Progenitor cell of endocrine pancreas (in vitro differentiated cells): ENCODE measurements at regions not wholly inside any gene's neighbourhood (a gene's known extent, or its start where the extent isn't known, plus 50 kb on each side); places are given as distances from the start of the nearest gene placed in this dataset.

Experiments
- DNase-seq: peaks from one replicate; pipeline ENCODE4 v3.0.0; 2021; ENCODE audit warnings: low spot score; ENCODE audit not compliant: unreplicated experiment
- H3K27ac Mint-ChIP-seq: 2 replicates; pipeline ENCODE4 v1.8.0; 2021; ENCODE audit warnings: mild to moderate bottlenecking, moderate library complexity, mixed read lengths
- H3K27me3 Mint-ChIP-seq: 2 replicates; pipeline ENCODE4 v1.8.0; 2021; ENCODE audit warnings: mixed read lengths
- H3K36me3 Mint-ChIP-seq: 2 replicates; pipeline ENCODE4 v1.8.0; 2022; ENCODE audit warnings: mixed read lengths; ENCODE audit not compliant: insufficient read depth
- H3K4me1 Mint-ChIP-seq: 2 replicates; pipeline ENCODE4 v1.8.0; 2021; ENCODE audit warnings: low read depth, mixed read lengths
- H3K4me3 Mint-ChIP-seq: 2 replicates; pipeline ENCODE4 v1.8.0; 2021; ENCODE audit warnings: low read depth, mild to moderate bottlenecking, moderate library complexity, mixed read lengths
- H3K9me3 Mint-ChIP-seq: 2 replicates; pipeline ENCODE4 v1.8.0; 2021; ENCODE audit warnings: low read depth, mixed read lengths
- CTCF ChIP-seq: fragments of 200-600 bp; sonication (generic); IDR thresholded peaks from one replicate; pipeline ENCODE4 v1.5.0; 2021; ENCODE audit warnings: antibody characterized with exemption, mild to moderate bottlenecking; ENCODE audit not compliant: unreplicated experiment

DNA sequence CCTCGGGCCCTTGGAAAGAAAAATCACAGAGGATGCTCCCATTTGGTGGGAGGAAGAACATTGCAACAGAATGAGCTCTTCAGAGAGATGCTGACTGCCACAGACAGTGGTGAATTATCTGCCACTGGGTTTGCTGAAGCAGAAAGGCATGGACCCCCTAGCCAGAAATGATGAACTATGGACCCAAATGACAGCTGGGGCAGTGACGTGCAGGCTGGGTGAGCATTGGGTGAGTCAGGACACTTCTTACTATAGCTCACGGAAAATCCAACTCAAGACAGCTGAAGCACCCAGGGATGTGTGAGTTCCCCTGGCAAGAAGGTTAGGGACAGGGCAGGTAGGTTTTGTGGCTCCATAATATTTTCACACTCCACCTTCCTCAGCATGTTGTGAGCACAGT, 993.2 kb downstream of the BCL11B start:
- Mint-ChIP-seq H3K4me3 (no peak overlapping the region), H3K9me3 (no peaks in the 10 kb centered on the region), H3K36me3 (no peaks in the 10 kb centered on the region), H3K27ac (no peak overlapping the region), H3K27me3 (peaks cover 12% of the 10 kb centered on the region), H3K4me1 (no peaks in the 10 kb centered on the region)
- no peak for DNase-seq
- TF ChIP-seq CTCF, result no peak

GRCh38 chr14:98280436-98280835, 991.6 kb downstream of the BCL11B start:
- H3K4me3 Mint-ChIP-seq, result no peak overlapping the region
- no peak for TF ChIP-seq CTCF
- H3K9me3 Mint-ChIP-seq, result no peaks in the 10 kb centered on the region
- no peaks in the 10 kb centered on the region for H3K36me3 Mint-ChIP-seq
- no peaks in the 10 kb centered on the region for H3K4me1 Mint-ChIP-seq
- no peak for DNase-seq
- no peak overlapping the region for H3K27ac Mint-ChIP-seq
- H3K27me3 Mint-ChIP-seq, result peaks cover 12% of the 10 kb centered on the region

- Mint-ChIP-seq H3K27me3 (no peaks in the 10 kb centered on the region), H3K27ac (no peak overlapping the region), H3K9me3 (peaks cover 2% of the 10 kb centered on the region), H3K36me3 (no peaks in the 10 kb centered on the region), H3K4me3 (no peak overlapping the region), H3K4me1 (no peaks in the 10 kb centered on the region)
- DNase-seq, result no peak
- no peak for TF ChIP-seq CTCF
Measured at GRCh38 chr14:98288825-98289224, 983.2 kb downstream of the BCL11B start.

DNA sequence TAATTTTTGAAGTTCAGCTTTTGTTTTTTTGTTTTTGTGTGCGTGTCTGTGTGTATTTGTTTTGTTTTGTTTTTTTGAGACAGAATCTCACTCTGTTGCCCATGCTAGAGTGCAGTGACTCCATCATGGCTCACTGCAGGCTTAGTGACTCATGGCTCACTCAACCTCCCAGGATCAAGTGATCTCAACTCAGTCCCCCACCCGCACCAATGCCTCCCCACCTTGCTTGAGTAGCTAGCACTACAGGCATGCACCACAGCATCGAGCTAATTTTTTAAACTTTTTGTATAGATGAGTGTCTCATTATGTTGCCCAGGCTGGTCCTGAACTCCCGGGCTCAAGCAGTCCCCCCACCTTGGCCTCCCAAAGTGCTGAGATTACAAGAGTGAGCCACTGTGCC, 981.4 kb downstream of the BCL11B start:
- Mint-ChIP-seq H3K9me3 (peaks cover 2% of the 10 kb centered on the region), H3K27me3 (no peaks in the 10 kb centered on the region), H3K36me3 (no peaks in the 10 kb centered on the region), H3K4me1 (no peaks in the 10 kb centered on the region), H3K27ac (no peak overlapping the region), H3K4me3 (no peak overlapping the region)
- no peak for DNase-seq
- no peak for TF ChIP-seq CTCF

- Mint-ChIP-seq H3K4me3 (no peak overlapping the region), H3K36me3 (no peaks in the 10 kb centered on the region), H3K4me1 (no peaks in the 10 kb centered on the region), H3K27me3 (no peaks in the 10 kb centered on the region), H3K9me3 (no peaks in the 10 kb centered on the region), H3K27ac (no peak overlapping the region)
- no peak for TF ChIP-seq CTCF
- DNase-seq, result no peak
Measured at GRCh38 chr14:98292191-98292590, 979.8 kb downstream of the BCL11B start.
